Left lung (tissue), 4 donors: ENCODE measurements at regions not wholly inside any gene's neighbourhood (a gene's known extent, or its start where the extent isn't known, plus 50 kb on each side); places are given as distances from the start of the nearest gene placed in this dataset.
A peak's percentile ranks its signal among the peaks of the same experiment; 100 is the strongest.

Source experiments
- ATAC-seq: fragments of 200-7000 bp; cut with Tn5 transposase; one replicate; pipeline ENCODE4 v1.9.1; 2020; ENCODE audit warnings: moderate library complexity
- DNase-seq, 4 donors: peaks; one replicate each; pipeline ENCODE4 v3.0.0-alpha.2; 2013 to 2020
- H3K27ac ChIP-seq, 2 donors: fragments of 200-600 bp; sonication (generic) in 1 of 2; one replicate each; pipeline versions ENCODE4 v1.5.0 to v1.8.0; 2020 to 2021
- H3K27me3 ChIP-seq, 2 donors: fragments of 200-600 bp; sonication (generic) in 1 of 2; one replicate each; pipeline versions ENCODE4 v1.5.0 to v1.8.0; 2020 to 2021
- H3K36me3 ChIP-seq, 2 donors: fragments of 200-600 bp; sonication (generic) in 1 of 2; one replicate each; pipeline versions ENCODE4 v1.5.0 to v1.8.0; 2020 to 2021
- H3K4me1 ChIP-seq, 2 donors: fragments of 200-600 bp; one replicate each; pipeline ENCODE4 v1.8.0; 2021
- H3K4me3 ChIP-seq, 2 donors: fragments of 200-600 bp; sonication (generic) in 1 of 2; one replicate each; pipeline versions ENCODE4 v1.5.0 to v1.8.0; 2020 to 2021; ENCODE audit warnings: mild to moderate bottlenecking in 1 of 2
- H3K9me3 ChIP-seq, 2 donors: fragments of 200-600 bp; sonication (generic) in 1 of 2; one replicate each; pipeline versions ENCODE4 v1.5.0 to v1.8.0; 2020 to 2021
- CTCF ChIP-seq, 2 donors: fragments of 200-600 bp; sonication (generic) in 1 of 2; IDR thresholded peaks; one replicate each; pipeline versions ENCODE4 v1.5.0 to v1.8.0; 2021; ENCODE audit warnings: antibody characterized with exemption in 2 of 2
- intact Hi-C, 2 donors: fragments of 100-400 bp; cut with DNase I; formaldehyde crosslinking; loops; one replicate each; pipeline versions ENCODE4 v1.11.2 to v1.14.2; 2022
- donor health status: DM: no; HTN: yes; CAD: no.
- donor health status: DM: no; HTN: no; CAD: no.

- no peak for TF ChIP-seq CTCF (IDR thresholded peaks at IDR 0.05)
- Histone ChIP-seq H3K9me3 (no peaks in the 10 kb centered on the region), H3K36me3 (no peaks in the 10 kb centered on the region), H3K27me3 (no peaks in the 10 kb centered on the region), H3K4me3 (no peak overlapping the region), H3K4me1 (peaks cover 6 to 18% of the 10 kb centered on the region in 2 donors), H3K27ac (no peak overlapping the region)
- ATAC-seq (no peak), DNase-seq (no peak)
- intact Hi-C loops, result no loop called here
Observed at GRCh38 chr12:25382311-25383106, 131.8 kb upstream of the KRAS start.

- ATAC-seq (peak; percentile 73), DNase-seq (no peak)
- no peak for TF ChIP-seq CTCF (IDR thresholded peaks at IDR 0.05)
- no peaks in the 10 kb centered on the region for H3K27me3 ChIP-seq
- H3K9me3 ChIP-seq, result no peaks in the 10 kb centered on the region
- H3K36me3 ChIP-seq, result no peaks in the 10 kb centered on the region
- intact Hi-C loops, result no loop called here
- H3K4me1 ChIP-seq, result peaks cover 3 to 5% of the 10 kb centered on the region in 2 donors
- H3K4me3 ChIP-seq, result no peak overlapping the region
- no peak overlapping the region for H3K27ac ChIP-seq
Observed at GRCh38 chr12:25377469-25378177, 126.9 kb upstream of the KRAS start.

GRCh38 chr12:25376985-25377384 lies 126.3 kb upstream of the KRAS start:
- no peak for DNase-seq
- Histone ChIP-seq H3K4me3 (no peak overlapping the region), H3K36me3 (no peaks in the 10 kb centered on the region), H3K9me3 (no peaks in the 10 kb centered on the region), H3K4me1 (peaks cover 3 to 5% of the 10 kb centered on the region in 2 donors), H3K27me3 (no peaks in the 10 kb centered on the region), H3K27ac (no peak overlapping the region)
- TF ChIP-seq CTCF (IDR thresholded peaks at IDR 0.05), result no peak
- ATAC-seq, result no peak
- intact Hi-C loops, result no loop called here

- H3K4me3 ChIP-seq, result no peak overlapping the region
- intact Hi-C loops, result no loop called here
- DNase-seq, result no peak
- no peaks in the 10 kb centered on the region for H3K36me3 ChIP-seq
- H3K27ac ChIP-seq, result no peak overlapping the region
- no peak for ATAC-seq
- no peaks in the 10 kb centered on the region for H3K27me3 ChIP-seq
- H3K9me3 ChIP-seq, result no peaks in the 10 kb centered on the region
- no peak for TF ChIP-seq CTCF (IDR thresholded peaks at IDR 0.05)
- H3K4me1 ChIP-seq, result peaks cover 3 to 5% of the 10 kb centered on the region in 2 donors
Observed at GRCh38 chr12:25376407-25376806, 125.7 kb upstream of the KRAS start.
